IMR-90 (cell line): ENCODE measurements at regions not wholly inside any gene's neighbourhood (a gene's known extent, or its start where the extent isn't known, plus 50 kb on each side); places are given as distances from the start of the nearest gene placed in this dataset.

ENCODE experiments used
- ATAC-seq: fragments of 200-7000 bp; cut with Tn5 transposase; 2 replicates; pipeline ENCODE4 v1.9.1; 2020; ENCODE audit warnings: low read depth, mild to moderate bottlenecking, moderate library complexity
- BruUV-seq: library from RNA; stranded (reverse); fragments of 400-500 nt; replicated peaks from 2 replicates; lab custom pipeline; 2021; lab: Mats Ljungman, UMichigan
- CTCF ChIA-PET: fragments of 300-600 bp; formaldehyde crosslinking; extraction: SDS; loops from one replicate; lab custom pipeline; 2021; ENCODE audit warnings: antibody characterized with exemption; lab: Yijun Ruan, JAX
- POLR2A ChIA-PET: fragments of 300-600 bp; sonication (Branson Sonifier 250); formaldehyde crosslinking; loops from one replicate; lab custom pipeline; 2022; ENCODE audit warnings: antibody characterized with exemption; ENCODE audit not compliant: unreplicated experiment; lab: Charles Lee
- DNase-seq: peaks from one replicate; pipeline ENCODE4 v3.0.0; 2013
- H2AFZ ChIP-seq: replicated peaks from 2 replicates; pipeline ENCODE3; 2013; ENCODE audit warnings: low read length, mild to moderate bottlenecking; ENCODE audit not compliant: poor library complexity
- H2AK5ac ChIP-seq: 2 replicates; pipeline ENCODE4 v1.6.1; 2013; ENCODE audit warnings: low read depth, low read length, inconsistent platforms
- H2AK9ac ChIP-seq: replicated peaks from 2 replicates; pipeline ENCODE3; 2013; ENCODE audit warnings: mild to moderate bottlenecking, low read depth, low read length, moderate library complexity; ENCODE audit not compliant: poor library complexity
- H2BK120ac ChIP-seq: 2 replicates; pipeline ENCODE4 v1.6.1; 2013; ENCODE audit warnings: low read depth, low read length, inconsistent platforms
- H2BK15ac ChIP-seq: 3 replicates; pipeline ENCODE4 v1.6.1; 2013; ENCODE audit warnings: low read depth, low read length, inconsistent platforms
- H2BK20ac ChIP-seq: 2 replicates; pipeline ENCODE4 v1.6.1; 2013; ENCODE audit warnings: low read depth, mild to moderate bottlenecking, inconsistent platforms, low read length, moderate library complexity
- H2BK5ac ChIP-seq: 2 replicates; pipeline ENCODE4 v1.6.1; 2013; ENCODE audit warnings: mild to moderate bottlenecking, low read depth, low read length, inconsistent platforms; ENCODE audit not compliant: poor library complexity, severe bottlenecking
- H3K14ac ChIP-seq: replicated peaks from 2 replicates; pipeline ENCODE4 v1.6.1; 2013; ENCODE audit warnings: low read depth, low read length, inconsistent platforms
- H3K18ac ChIP-seq: 2 replicates; pipeline ENCODE4 v1.6.1; 2013; ENCODE audit warnings: low read depth, low read length, control low read depth
- H3K23ac ChIP-seq: 2 replicates; pipeline ENCODE4 v1.6.1; 2013; ENCODE audit warnings: low read depth, low read length, inconsistent platforms
- H3K27ac ChIP-seq: 2 replicates; pipeline ENCODE4 v1.5.1; 2013; ENCODE audit warnings: mild to moderate bottlenecking, control low read depth, low read length; ENCODE audit not compliant: insufficient read depth
- H3K27me3 ChIP-seq: 2 replicates; pipeline ENCODE4 v1.6.1; 2013; ENCODE audit warnings: low read length; ENCODE audit not compliant: control insufficient read depth, insufficient read depth
- H3K36me3 ChIP-seq: 2 replicates; pipeline ENCODE4 v1.6.1; 2013; ENCODE audit warnings: low read length, mixed read lengths; ENCODE audit not compliant: control insufficient read depth, insufficient read depth
- H3K4ac ChIP-seq: 2 replicates; pipeline ENCODE4 v1.6.1; 2013; ENCODE audit warnings: low read depth, low read length, inconsistent platforms
- H3K4me1 ChIP-seq: 2 replicates; pipeline ENCODE4 v1.6.1; 2013; ENCODE audit warnings: low read length, mixed read lengths; ENCODE audit not compliant: control insufficient read depth, insufficient read depth
- H3K4me2 ChIP-seq: 2 replicates; pipeline ENCODE4 v1.6.1; 2013; ENCODE audit warnings: low read depth, mild to moderate bottlenecking, control low read depth, low read length, moderate library complexity
- H3K4me3 ChIP-seq: 2 replicates; pipeline ENCODE4 v1.5.1; 2013; ENCODE audit warnings: low read depth, mild to moderate bottlenecking, control low read depth, low read length, moderate library complexity; ENCODE audit not compliant: insufficient read depth
- H3K56ac ChIP-seq: 2 replicates; pipeline ENCODE4 v1.6.1; 2013; ENCODE audit warnings: low read length, inconsistent platforms; ENCODE audit not compliant: insufficient read depth; ENCODE audit errors: extremely low read depth
- H3K79me1 ChIP-seq, 2 experiments: 2 replicates each; pipeline ENCODE4 v1.6.1; 2013; ENCODE audit warnings: low read length in 2 of 2, inconsistent platforms in 1 of 2, low read depth in 1 of 2
- H3K9ac ChIP-seq: 2 replicates; pipeline ENCODE4 v1.6.1; 2013; ENCODE audit warnings: low read depth, low read length, control low read depth
- H3K9me1 ChIP-seq: 2 replicates; pipeline ENCODE4 v1.6.1; 2013; ENCODE audit warnings: low read length, inconsistent platforms; ENCODE audit not compliant: insufficient read depth
- H3K9me3 ChIP-seq: 2 replicates; pipeline ENCODE4 v1.6.1; 2013; ENCODE audit warnings: low read length; ENCODE audit not compliant: control insufficient read depth, insufficient read depth
- H4K20me1 ChIP-seq: 2 replicates; pipeline ENCODE4 v1.6.1; 2013; ENCODE audit warnings: low read length, inconsistent platforms; ENCODE audit not compliant: insufficient read depth
- H4K5ac ChIP-seq: 2 replicates; pipeline ENCODE4 v1.6.1; 2013; ENCODE audit warnings: mild to moderate bottlenecking, low read depth, low read length, control low read depth
- H4K8ac ChIP-seq, 2 experiments: 2 replicates each; pipeline ENCODE4 v1.6.1; 2013; ENCODE audit warnings: low read depth in 2 of 2, low read length in 2 of 2, control low read depth in 1 of 2, inconsistent platforms in 1 of 2
- H4K91ac ChIP-seq: 2 replicates; pipeline ENCODE4 v1.6.1; 2013; ENCODE audit warnings: low read depth, low read length, inconsistent platforms; ENCODE audit not compliant: insufficient read depth
- BHLHE40 ChIP-seq: fragments of 150-350 bp; IDR thresholded peaks from 2 replicates; pipeline ENCODE4 v1.6.1; 2016; ENCODE audit warnings: mild to moderate bottlenecking, low read depth, low read length
- CEBPB ChIP-seq: IDR thresholded peaks from 2 replicates; pipeline ENCODE4 v1.6.1; 2012; ENCODE audit warnings: low read depth, low read length, improper control_type of control experiment
- CHD1 ChIP-seq: IDR thresholded peaks from 2 replicates; pipeline ENCODE4 v1.6.1; 2012; ENCODE audit warnings: low read depth, low read length, improper control_type of control experiment
- FOS ChIP-seq: fragments of 150-350 bp; IDR thresholded peaks from 2 replicates; pipeline ENCODE4 v1.6.1; 2016; ENCODE audit warnings: low read depth, low read length
- MAFK ChIP-seq: IDR thresholded peaks from 2 replicates; pipeline ENCODE4 v1.6.1; 2012; ENCODE audit warnings: low read depth, low read length, improper control_type of control experiment
- MAZ ChIP-seq: IDR thresholded peaks from 2 replicates; pipeline ENCODE4 v1.6.1; 2012; ENCODE audit warnings: low read depth, mild to moderate bottlenecking, low read length, improper control_type of control experiment, moderate library complexity, borderline replicate concordance
- MXI1 ChIP-seq: IDR thresholded peaks from 2 replicates; pipeline ENCODE4 v1.6.1; 2012; ENCODE audit warnings: low read depth, mild to moderate bottlenecking, low read length, moderate library complexity, borderline replicate concordance
- POLR2A ChIP-seq: IDR thresholded peaks from 2 replicates; pipeline ENCODE4 v1.6.1; 2012; ENCODE audit warnings: mild to moderate bottlenecking, low read depth, low read length
- RCOR1 ChIP-seq: IDR thresholded peaks from 2 replicates; pipeline ENCODE4 v1.6.1; 2012; ENCODE audit warnings: mild to moderate bottlenecking, low read length, improper control_type of control experiment; ENCODE audit not compliant: insufficient replicate concordance
- RFX5 ChIP-seq: IDR thresholded peaks from 2 replicates; pipeline ENCODE4 v1.8.0; 2012; ENCODE audit warnings: low read depth, mild to moderate bottlenecking, low read length, moderate library complexity
- SMC3 ChIP-seq: fragments of 150-350 bp; IDR thresholded peaks from 2 replicates; pipeline ENCODE4 v1.6.1; 2016; ENCODE audit warnings: low read depth, mild to moderate bottlenecking, antibody characterized with exemption, low read length, moderate library complexity
- USF2 ChIP-seq: fragments of 150-350 bp; IDR thresholded peaks from 2 replicates; pipeline ENCODE4 v1.6.1; 2017; ENCODE audit warnings: mild to moderate bottlenecking, antibody characterized with exemption, low read length, low read depth
- WGBS, 2 experiments: methylation state at CpG; one replicate each; pipeline versions ENCODE4 v1.1.5 to v1.1.7; 2013; ENCODE audit warnings: missing lambda C conversion rate in 2 of 2; ENCODE audit not compliant: insufficient read length in 1 of 2; ENCODE audit errors: extremely low coverage in 2 of 2; 5-methylcytosine and 5-hydroxymethylcytosine counted together
- dilution Hi-C: fragments of 300-500 bp; cut with HindIII; formaldehyde crosslinking; loops from one replicate; pipeline ENCODE4 v1.14.3; 2018; ENCODE audit warnings: low sequenced_read_pairs; ENCODE audit not compliant: unreplicated experiment
- in situ Hi-C: fragments of 300-500 bp; cut with MboI; formaldehyde crosslinking; loops from 3 replicates; pipeline ENCODE4 v1.14.3; 2019; ENCODE audit warnings: low sequenced_read_pairs, inconsistent platforms, mixed read lengths
- intact Hi-C: fragments of 100-400 bp; cut with micrococcal nuclease; formaldehyde crosslinking; loops from 2 replicates; pipeline ENCODE4 v1.10.0; 2022
- TF ChIP-seq, protein P1 (sequence below): conservative IDR thresholded peaks from 2 replicates; pipeline ENCODE4 v1.5.1; 2012; ENCODE audit warnings: mild to moderate bottlenecking, low read depth, low read length, improper control_type of control experiment
- TF ChIP-seq, protein P2 (sequence below): fragments of 150-350 bp; IDR thresholded peaks from 2 replicates; pipeline ENCODE4 v1.6.1; 2016; ENCODE audit warnings: low read depth, mild to moderate bottlenecking, low read length, moderate library complexity, borderline replicate concordance

- ChIA-PET CTCF (no interaction called here), POLR2A (interaction anchor here (0.6 kb wide), 1 partner anchor 248 kb away, joined by 9 read pairs; no protein-coding TSS in a partner anchor)
- no peaks in the 10 kb centered on the region for H3K27me3 ChIP-seq
- peak overlapping the region; percentile 46 to 80; a peak in 3 of 4 replicates for H4K8ac ChIP-seq
- WGBS, 2 experiments, result no CpG with 5 or more reads among the region's 4 CpGs
- H3K9ac ChIP-seq, result no peak overlapping the region
- peak overlapping the region; percentile 80 for H2BK5ac ChIP-seq
- H3K14ac ChIP-seq, result peak overlapping the region; percentile 31
- H3K9me1 ChIP-seq, result peaks cover 3% of the 10 kb centered on the region
- peak overlapping the region; percentile 78; the same call in 1 of the 2 replicates for H3K23ac ChIP-seq
- in situ Hi-C loops (no loop called here), intact Hi-C loops (no loop called here), dilution Hi-C loops (no loop called here)
- no peaks in the 10 kb centered on the region for H3K9me3 ChIP-seq
- no peaks in the 10 kb centered on the region for H3K36me3 ChIP-seq
- H2BK20ac ChIP-seq, result peak overlapping the region; percentile 87
- ATAC-seq (peak; percentile 66), DNase-seq (peak; percentile 68)
- H3K4ac ChIP-seq, result peak overlapping the region; percentile 80
- peak overlapping the region; percentile 92 for H2BK120ac ChIP-seq
- H3K56ac ChIP-seq, result peak overlapping the region; percentile 51; the same call in 1 of the 2 replicates
- no peaks in the 10 kb centered on the region for H4K20me1 ChIP-seq
- H3K4me2 ChIP-seq, result peak overlapping the region; percentile 24; the same call in 1 of the 2 replicates
- peak overlapping the region; percentile 70; the same call in 1 of the 2 replicates for H3K18ac ChIP-seq
- no peaks in the 10 kb centered on the region; the same call in 1 of the 2 replicates for H3K4me1 ChIP-seq
- peak overlapping the region; percentile 10; the same call in 1 of the 2 replicates for H3K27ac ChIP-seq
- peak overlapping the region; percentile 69 for H4K91ac ChIP-seq
- no peak overlapping the region for H2AFZ ChIP-seq
- no peaks in the 10 kb centered on the region for H3K79me1 ChIP-seq
- BruUV-seq, result no TSS peak
- peak overlapping the region; percentile 39; the same call in 1 of the 2 replicates for H4K5ac ChIP-seq
- peak overlapping the region; percentile 76; the same call in 2 of the 3 replicates for H2BK15ac ChIP-seq
- H2AK5ac ChIP-seq, result peak overlapping the region; percentile 74; the same call in 1 of the 2 replicates
- H3K4me3 ChIP-seq, result no peak overlapping the region
- peak overlapping the region; percentile 50 for H2AK9ac ChIP-seq
- TF ChIP-seq CEBPB (no peak), RFX5 (no peak), POLR2A (no peak), FOS (no peak), USF2 (no peak), SMC3 (no peak), CHD1 (no peak), MAZ (no peak), RCOR1 (no peak), MAFK (no peak), MXI1 (no peak), BHLHE40 (no peak)
- TF ChIP-seq, protein P1, sequence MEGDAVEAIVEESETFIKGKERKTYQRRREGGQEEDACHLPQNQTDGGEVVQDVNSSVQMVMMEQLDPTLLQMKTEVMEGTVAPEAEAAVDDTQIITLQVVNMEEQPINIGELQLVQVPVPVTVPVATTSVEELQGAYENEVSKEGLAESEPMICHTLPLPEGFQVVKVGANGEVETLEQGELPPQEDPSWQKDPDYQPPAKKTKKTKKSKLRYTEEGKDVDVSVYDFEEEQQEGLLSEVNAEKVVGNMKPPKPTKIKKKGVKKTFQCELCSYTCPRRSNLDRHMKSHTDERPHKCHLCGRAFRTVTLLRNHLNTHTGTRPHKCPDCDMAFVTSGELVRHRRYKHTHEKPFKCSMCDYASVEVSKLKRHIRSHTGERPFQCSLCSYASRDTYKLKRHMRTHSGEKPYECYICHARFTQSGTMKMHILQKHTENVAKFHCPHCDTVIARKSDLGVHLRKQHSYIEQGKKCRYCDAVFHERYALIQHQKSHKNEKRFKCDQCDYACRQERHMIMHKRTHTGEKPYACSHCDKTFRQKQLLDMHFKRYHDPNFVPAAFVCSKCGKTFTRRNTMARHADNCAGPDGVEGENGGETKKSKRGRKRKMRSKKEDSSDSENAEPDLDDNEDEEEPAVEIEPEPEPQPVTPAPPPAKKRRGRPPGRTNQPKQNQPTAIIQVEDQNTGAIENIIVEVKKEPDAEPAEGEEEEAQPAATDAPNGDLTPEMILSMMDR, result no peak
- TF ChIP-seq, protein P2, sequence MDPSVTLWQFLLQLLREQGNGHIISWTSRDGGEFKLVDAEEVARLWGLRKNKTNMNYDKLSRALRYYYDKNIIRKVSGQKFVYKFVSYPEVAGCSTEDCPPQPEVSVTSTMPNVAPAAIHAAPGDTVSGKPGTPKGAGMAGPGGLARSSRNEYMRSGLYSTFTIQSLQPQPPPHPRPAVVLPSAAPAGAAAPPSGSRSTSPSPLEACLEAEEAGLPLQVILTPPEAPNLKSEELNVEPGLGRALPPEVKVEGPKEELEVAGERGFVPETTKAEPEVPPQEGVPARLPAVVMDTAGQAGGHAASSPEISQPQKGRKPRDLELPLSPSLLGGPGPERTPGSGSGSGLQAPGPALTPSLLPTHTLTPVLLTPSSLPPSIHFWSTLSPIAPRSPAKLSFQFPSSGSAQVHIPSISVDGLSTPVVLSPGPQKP, result no peak
Measured at GRCh38 chr18:70390371-70391090, 101.7 kb downstream of the SOCS6 start.
